Esophagus squamous epithelium (tissue), 4 donors: ENCODE measurements at regions not wholly inside any gene's neighbourhood (a gene's known extent, or its start where the extent isn't known, plus 50 kb on each side); places are given as distances from the start of the nearest gene placed in this dataset.

ENCODE experiments used
- CTCF ChIP-seq, 6 experiments: fragments of 450-650 bp in 4 of 6; fragments of 200-600 bp in 2 of 6; sonication (generic) in 2 of 6; IDR thresholded peaks; one replicate each; pipeline ENCODE4 v1.5.1; 2016 to 2019; ENCODE audit warnings: antibody characterized with exemption in 6 of 6, mild to moderate bottlenecking in 4 of 6, moderate library complexity in 4 of 6
- POLR2A ChIP-seq, 4 donors: fragments of 450-650 bp; IDR thresholded peaks; one replicate each; pipeline ENCODE4 v1.6.1; 2017; ENCODE audit warnings: antibody characterized with exemption in 4 of 4, mild to moderate bottlenecking in 4 of 4, moderate library complexity in 3 of 4

- no peak for TF ChIP-seq POLR2A (IDR thresholded peaks at IDR 0.05)
- no peak for TF ChIP-seq CTCF (IDR thresholded peaks at IDR 0.05)
These were observed 151.4 kb upstream of the CALCR start for GRCh38 chr7:93725954-93726353.
